Tibial nerve (tissue), 3 donors: ENCODE measurements at regions not wholly inside any gene's neighbourhood (a gene's known extent, or its start where the extent isn't known, plus 50 kb on each side); places are given as distances from the start of the nearest gene placed in this dataset.

Experiments used
- POLR2A ChIP-seq, 2 donors: fragments of 450-650 bp; IDR thresholded peaks; one replicate each; pipeline ENCODE4 v1.6.1; 2017; ENCODE audit warnings: antibody characterized with exemption in 2 of 2, mild to moderate bottlenecking in 2 of 2, moderate library complexity in 2 of 2
- TF ChIP-seq, protein P1 (sequence below), 5 experiments: fragments of 200-600 bp in 3 of 5; fragments of 450-650 bp in 2 of 5; sonication (generic) in 3 of 5; IDR thresholded peaks; one replicate each; pipeline ENCODE4 v1.5.1; 2016 to 2019; ENCODE audit warnings: antibody characterized with exemption in 5 of 5, mild to moderate bottlenecking in 3 of 5, moderate library complexity in 2 of 5

- TF ChIP-seq POLR2A (IDR thresholded peaks at IDR 0.05), result no peak
- TF ChIP-seq, protein P1, sequence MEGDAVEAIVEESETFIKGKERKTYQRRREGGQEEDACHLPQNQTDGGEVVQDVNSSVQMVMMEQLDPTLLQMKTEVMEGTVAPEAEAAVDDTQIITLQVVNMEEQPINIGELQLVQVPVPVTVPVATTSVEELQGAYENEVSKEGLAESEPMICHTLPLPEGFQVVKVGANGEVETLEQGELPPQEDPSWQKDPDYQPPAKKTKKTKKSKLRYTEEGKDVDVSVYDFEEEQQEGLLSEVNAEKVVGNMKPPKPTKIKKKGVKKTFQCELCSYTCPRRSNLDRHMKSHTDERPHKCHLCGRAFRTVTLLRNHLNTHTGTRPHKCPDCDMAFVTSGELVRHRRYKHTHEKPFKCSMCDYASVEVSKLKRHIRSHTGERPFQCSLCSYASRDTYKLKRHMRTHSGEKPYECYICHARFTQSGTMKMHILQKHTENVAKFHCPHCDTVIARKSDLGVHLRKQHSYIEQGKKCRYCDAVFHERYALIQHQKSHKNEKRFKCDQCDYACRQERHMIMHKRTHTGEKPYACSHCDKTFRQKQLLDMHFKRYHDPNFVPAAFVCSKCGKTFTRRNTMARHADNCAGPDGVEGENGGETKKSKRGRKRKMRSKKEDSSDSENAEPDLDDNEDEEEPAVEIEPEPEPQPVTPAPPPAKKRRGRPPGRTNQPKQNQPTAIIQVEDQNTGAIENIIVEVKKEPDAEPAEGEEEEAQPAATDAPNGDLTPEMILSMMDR (IDR thresholded peaks at IDR 0.05), result no peak
These were observed 479.4 kb downstream of the TLR4 start for GRCh38 chr9:118183576-118183975.
